ENCODE measurements at regions not wholly inside any gene's neighbourhood (a gene's known extent, or its start where the extent isn't known, plus 50 kb on each side); places are given as distances from the start of the nearest gene placed in this dataset.

DNA sequence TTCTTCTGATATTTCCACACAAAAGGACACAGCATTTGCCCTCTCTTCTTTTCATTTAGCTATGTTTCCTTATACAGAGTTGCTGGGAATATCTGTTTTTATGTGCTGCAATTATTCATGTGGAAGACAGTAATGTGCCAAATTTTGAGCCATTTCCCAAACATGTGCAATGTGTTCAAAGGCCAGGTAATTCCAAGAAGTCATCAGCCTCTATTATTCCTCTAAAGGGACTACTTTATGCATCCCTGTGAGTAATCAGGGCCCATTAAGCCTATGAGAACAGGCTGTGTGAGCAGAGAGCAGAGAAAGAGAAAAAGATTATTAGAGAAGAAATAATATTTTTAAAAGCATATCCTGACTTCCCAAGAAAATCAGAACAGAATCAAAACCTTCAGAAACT lies 107.6 kb upstream of the OSR1 start:
- no peak for DNase-seq (ENCODE audit: low read depth in 4 of 4, low spot score in 3 of 4)

DNA sequence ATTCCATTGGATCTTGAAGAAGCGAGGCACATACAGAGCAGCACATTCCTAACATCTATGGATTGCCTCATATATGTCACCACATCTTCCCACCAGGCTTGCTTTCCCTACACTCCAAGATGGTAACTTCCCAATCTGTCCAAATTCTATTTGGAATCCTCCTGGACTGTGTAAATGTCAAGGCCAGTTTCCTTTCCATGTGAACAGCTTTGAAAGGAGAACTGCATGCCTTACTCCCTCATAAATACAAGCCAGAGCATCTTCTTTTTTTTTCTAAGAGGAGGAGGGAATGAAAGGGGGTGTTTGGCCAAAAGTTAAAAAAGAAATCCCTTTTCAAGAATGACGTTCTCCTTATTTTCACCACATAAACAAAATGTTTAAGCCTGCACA lies 103.8 kb upstream of the OSR1 start:
- DNase-seq (ENCODE audit: low read depth in 4 of 4, low spot score in 3 of 4) = no peak

DNA sequence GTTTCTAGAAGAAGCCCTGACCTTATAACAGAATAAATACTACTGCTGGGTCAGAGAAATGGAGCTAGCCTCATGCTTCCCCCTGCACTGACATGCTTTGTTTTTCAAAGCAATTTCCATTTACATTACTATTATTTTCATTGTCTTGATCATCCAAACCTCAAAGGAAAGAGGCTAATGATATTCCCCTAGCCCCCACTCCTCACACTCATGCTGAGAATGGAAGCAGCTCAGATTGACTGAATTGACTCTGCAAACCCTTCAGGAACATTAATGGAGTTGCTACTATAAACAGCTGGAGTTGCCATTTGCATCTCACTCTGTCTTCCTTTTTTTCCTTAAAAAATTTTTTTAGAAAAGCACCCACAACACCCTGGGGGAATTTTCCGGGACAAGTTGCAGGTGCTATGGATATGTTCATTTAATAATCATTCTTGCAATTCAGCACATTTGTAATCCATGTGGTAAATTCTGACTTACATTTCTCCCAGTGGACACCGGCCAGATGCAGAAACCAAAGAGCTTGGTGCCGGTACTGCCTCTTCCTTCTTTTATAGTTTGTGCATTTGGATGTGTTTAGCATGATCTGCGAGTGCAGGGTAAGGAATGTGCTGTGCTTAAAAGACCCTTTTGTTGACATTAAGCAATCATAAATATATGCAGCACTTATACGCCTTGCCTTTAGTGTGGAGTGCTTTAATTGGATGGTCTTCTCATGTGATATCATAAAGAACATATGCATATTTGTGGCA lies 103.3 kb upstream of the OSR1 start:
- DNase-seq (ENCODE audit: low read depth in 4 of 4, low spot score in 3 of 4) = no peak

DNA sequence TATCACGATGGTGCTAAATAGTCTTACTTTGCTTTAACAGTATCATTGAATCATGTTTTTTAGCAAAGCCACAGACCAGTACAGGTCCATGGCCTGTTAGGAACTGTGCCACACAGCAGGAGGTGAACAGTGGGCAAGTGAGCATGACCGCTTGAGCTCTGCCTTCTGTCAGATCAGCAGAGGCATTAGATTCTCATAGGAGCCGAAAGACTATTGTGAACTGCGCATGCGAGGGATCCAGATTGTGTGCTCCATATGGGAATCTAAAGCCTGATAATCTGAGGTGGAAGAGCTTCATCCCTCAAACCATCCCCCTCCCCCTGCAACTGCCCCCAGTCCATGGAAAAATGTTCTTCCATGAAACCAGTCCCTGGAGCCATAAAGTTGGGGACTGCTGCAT lies 102.3 kb upstream of the OSR1 start:
- no peak for DNase-seq (ENCODE audit: low read depth in 4 of 4, low spot score in 3 of 4)

DNA sequence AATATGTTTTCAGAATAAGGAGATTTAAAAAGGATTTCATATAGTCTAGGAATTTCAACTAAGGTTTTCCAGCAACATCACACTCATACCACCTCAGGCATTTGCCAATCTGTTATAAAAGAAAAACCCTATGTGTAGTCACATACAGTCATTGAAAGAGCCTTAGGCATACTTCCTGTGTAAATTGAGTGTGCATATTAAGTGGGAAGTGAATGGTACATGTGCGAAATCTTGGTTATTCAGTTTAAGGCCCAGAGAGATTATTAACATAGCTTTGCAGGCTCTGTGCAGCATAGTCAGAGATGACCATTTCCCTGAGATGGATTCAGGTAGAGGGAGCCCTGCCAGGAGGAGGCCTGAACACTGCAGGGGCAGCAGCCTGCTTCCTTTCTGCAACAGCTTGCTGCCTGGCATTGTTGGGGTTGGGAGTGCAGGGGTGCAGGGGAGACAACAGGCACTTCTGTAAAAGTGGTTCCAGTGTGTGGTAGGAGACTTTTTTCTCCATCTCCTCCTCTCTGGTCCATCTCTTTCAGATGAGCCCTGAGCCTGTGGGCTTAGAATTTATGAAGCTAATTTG lies 100.1 kb upstream of the OSR1 start:
- no peak for DNase-seq (ENCODE audit: low read depth in 4 of 4, low spot score in 3 of 4)

DNA sequence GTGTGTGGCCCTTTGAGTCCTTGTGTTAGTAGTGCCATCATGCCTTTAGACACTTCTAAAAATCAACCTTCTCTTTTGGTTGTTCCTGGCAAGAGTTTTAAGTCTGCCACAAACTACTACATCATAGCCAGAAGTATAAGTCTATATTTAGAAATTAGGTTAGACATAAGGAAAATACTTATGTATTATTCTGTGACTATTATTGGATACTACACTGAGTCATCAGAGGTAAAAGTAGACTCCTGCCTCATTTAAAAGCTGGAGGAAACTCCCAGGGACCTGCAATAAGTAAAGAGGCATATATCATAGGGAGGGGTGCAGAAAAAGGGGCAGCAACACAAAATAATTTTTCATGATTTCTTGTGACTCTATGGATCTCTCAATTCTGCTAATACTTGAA lies 99.4 kb upstream of the OSR1 start:
- DNase-seq (ENCODE audit: low read depth in 4 of 4, low spot score in 3 of 4) = no peak

DNA sequence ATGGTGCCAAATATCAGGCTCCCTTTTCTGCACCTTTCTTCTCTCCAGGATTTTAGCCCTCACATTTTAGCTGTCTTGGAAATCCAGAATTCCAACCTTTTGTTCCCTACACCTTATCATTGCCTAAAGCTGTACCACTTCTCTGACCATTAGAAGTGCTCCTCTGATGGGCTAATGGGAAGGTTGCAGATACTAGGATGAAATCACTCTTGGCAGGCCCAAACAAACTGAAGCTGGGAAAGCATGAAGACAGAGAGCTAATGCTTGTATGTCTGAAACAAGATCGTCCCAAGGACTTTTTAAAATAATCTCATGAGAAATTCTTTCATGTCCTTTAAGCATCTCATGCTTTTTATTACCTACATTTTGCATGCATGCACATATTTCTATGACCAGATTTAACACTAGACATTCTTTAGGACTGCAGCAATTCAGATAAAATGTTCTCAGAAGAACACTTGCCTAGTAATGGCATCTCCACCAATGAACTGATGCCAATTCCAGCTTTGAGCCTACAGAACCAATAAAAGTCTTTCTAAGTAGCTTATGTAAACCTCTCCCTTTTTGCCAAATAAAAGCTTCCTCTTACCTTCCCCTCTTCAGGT lies 98.4 kb upstream of the OSR1 start:
- DNase-seq (ENCODE audit: low read depth in 4 of 4, low spot score in 3 of 4) = no peak

DNA sequence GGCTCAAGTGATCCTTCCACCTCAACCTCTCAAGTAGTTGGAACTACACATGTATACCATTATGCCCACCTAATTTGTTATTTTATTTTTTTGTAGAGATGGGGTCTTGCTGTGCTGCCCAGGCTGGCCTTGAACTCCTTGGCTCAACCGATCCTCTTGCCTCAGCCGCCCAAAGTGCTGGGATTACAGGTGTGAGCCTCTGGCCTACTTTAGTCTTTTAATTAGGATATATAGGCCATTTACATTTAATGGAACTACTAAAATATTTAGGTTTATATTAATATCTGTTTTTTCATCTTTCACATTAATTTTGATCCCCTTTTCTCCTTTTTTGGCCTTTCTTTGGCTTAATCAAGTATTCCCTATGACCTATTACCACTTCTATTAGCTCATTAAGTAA lies 95.7 kb upstream of the OSR1 start:
- DNase-seq (ENCODE audit: low read depth in 4 of 4, low spot score in 3 of 4) = no peak

DNA sequence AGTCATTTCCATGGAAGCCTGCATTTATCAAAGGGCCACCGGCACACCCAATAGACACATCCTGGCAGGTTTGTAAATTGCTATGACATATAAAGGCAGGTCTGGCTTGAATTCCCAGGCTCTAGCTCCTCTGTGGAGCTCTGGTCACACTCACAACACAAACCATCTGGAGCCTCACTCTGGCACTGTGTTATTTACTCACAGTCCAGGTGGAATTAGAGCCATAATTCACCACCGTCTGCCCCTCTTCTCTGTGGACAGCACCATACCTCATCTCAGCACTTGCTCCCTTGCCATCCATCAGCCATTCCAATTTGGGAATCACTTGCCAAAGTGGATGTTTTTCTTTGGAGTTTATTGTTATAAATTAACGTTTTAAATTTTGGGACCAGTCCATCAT lies 84.3 kb upstream of the OSR1 start:
- DNase-seq (ENCODE audit: low read depth in 4 of 4, low spot score in 3 of 4) = no peak

DNA sequence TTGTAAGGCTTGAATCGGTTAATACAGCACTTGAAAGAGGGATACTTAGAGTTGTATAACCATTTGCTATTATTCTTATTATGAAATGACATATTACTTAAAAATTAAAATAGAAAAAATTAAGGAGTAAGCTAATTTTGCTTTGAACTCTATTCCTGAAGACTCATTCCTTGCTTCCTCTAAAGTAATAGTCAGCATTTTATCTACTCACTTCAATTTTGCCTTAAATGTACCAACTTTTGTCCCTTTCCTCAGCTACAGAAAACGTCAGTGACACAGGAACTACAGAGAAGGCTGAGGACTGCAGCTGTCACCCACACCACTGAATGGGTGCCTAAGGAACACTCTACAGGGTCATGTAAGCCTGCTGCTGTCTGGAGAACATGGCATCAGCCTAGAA lies 80.7 kb upstream of the OSR1 start:
- DNase-seq (ENCODE audit: low read depth in 4 of 4, low spot score in 3 of 4) = no peak

DNA sequence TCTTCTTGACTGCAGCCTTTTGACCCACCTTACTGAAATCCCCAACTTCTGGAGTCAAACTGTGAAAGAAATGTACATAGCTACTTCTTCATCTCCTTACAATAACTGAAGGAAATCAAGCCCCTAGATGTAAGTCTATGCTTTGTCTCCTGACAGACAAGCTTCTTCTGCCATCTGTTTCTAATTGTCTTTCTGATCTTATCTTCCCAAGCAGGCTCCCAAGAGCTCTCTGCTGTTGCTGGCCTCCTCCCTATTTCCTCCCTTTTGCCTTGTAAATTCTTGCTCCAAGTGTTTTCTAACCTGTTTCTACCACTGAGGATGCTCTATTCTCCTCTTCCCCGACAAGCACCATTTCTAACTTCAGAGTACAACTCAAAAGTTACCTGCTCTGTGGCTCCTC lies 77.4 kb upstream of the OSR1 start:
- DNase-seq (ENCODE audit: low read depth in 4 of 4, low spot score in 3 of 4) = no peak

DNA sequence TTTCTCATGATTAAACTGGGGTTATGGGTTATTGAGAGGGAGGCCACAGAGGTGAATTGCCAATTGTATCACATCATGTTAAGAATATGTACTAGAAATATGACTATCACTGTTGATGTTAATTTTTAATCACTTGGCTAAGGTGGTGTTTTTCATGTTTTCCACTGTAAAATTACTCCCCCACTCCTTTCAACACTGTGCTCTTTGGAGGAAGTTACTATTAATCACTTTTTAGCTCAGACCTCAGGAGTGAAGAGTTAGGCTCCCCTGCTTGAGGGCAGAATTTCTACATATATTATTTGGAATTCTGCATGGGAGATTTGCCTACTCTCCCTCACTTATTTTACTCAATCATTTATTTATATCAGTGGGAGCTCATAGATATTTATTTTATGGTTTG lies 76.0 kb upstream of the OSR1 start:
- no peak for DNase-seq (ENCODE audit: low read depth in 4 of 4, low spot score in 3 of 4)

DNA sequence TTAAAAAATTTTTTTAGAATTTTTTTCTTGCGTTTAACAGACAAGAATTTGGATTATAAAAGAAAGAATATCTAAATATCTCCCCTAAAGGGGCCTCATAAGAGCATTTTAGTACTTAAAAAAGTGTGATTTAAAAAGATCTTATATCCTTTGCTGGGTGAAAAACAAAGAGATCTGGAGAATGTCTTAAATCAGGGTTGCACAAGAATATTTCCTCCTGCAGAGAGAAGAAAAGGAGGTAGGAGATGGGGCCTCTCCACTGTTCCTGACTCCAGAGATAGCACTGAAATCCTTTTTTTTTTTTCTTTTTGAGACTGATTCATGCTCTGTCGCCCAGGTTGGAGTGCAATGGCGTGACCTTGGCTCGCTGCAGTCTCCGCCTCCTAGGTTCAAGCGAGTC lies 68.5 kb upstream of the OSR1 start:
- no peak for DNase-seq (ENCODE audit: low read depth in 4 of 4, low spot score in 3 of 4)

DNA sequence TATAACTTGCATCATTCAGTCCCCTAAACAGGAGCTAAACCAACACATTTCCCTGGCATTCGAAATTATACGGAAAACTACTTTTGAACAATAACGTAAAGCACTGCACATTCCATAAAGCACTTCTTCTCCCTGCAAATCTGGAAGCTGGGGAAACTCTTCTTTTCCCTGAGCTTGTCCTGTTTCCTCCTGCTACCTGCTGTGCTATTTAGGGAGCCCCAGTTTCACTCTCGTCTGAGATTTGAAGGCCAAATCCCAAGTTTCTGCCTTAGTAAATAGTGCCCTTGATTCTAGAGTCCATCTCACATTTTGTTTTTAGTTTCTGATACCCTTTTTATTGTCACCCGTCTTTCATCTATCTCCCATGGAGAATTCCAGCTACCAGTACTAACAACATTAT lies 67.7 kb upstream of the OSR1 start:
- DNase-seq (ENCODE audit: low read depth in 4 of 4, low spot score in 3 of 4) = no peak

DNA sequence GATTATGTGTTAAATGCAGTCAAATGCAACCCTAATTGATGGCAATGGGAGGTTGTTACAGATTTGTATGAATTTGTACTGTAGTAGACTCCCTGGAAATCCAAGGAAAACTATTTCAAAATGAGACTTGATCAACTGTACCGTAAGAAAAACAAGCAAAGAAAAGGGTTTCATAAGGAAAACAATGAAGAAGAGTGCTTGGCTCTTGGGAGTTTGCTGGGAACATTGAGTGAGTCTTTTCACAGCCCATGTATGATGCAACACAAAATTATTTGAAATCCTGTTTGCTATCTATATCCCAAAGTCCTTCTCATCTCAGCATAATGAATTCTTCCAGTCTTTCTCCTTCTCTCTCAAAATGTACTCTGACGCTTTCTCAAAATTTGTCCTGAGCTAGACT lies 67.0 kb upstream of the OSR1 start:
- DNase-seq (ENCODE audit: low read depth in 4 of 4, low spot score in 3 of 4) = no peak

DNA sequence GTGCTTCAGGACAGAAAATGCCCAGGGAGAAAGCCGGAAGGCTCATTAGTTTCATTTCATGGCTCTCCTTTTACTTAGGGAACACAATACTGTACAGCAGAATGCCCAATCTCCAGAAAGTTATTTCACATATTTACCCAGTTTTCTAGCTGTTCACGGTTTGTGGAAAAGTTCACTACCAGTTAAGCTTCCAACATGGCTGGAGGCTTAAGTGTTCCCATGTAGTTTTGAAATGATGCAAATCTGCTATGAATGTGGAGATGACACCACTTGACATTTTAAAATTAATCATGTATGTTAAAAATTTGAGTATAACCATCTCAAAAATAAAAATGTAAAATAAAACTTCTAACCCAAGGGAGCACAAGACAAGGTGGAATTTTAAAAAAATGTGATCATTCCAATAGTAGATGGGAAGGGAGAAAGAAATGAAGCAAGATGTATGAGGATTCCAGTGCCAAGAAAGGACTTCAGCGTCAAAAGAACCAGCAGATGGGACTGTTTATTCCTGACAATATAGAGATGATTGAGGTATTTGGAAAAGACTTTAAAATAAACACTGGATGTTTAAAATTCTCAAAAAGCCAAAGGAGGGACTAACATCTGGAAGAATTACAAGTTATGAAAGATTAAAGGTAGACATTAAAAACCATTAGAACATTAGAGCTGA lies 60.9 kb upstream of the OSR1 start:
- DNase-seq (ENCODE audit: low read depth in 4 of 4, low spot score in 3 of 4) = no peak

DNA sequence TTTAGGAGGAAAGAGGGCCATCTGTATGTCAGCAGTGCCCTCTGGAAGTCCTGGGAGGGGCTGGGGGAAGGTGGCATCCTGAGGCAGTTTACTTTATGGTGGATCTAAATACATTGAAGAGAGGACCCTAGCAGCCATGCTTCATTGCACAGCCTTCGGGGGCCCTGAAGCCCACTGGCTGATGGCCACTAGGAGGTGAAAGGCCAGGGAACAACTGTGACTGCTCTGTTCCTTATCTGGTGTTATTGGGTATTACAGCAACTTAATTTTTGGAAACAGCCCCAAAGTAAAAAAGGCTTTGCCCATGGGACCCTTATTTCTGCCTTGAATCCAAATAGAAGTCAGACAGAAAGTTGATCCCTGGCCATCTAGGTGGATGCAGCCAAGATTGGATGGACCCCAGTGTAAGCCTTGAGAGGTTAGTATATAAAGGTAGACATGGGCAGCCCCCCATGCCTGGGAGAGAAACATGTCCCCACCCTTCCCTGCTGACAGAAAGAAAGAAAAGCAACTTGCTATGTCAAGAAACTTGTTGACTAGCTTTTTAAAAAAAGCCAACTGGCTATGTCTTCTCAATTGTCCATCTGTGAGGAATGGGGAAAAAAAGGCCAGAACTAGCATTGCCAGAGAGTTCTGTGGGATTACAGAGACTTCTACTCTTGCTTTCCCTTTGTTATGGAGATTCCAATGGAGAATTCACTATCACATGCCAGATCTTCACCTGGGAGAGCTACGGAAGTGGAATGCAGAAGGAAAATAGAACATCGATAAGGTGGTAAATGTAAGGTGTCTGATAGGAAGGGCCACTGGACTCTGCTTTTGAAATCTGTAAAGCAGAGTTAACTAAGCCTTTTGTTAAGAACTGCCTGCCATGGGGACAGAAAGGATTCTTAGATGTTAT lies 58.6 kb upstream of the OSR1 start:
- no peak for DNase-seq (ENCODE audit: low read depth in 4 of 4, low spot score in 3 of 4)

DNA sequence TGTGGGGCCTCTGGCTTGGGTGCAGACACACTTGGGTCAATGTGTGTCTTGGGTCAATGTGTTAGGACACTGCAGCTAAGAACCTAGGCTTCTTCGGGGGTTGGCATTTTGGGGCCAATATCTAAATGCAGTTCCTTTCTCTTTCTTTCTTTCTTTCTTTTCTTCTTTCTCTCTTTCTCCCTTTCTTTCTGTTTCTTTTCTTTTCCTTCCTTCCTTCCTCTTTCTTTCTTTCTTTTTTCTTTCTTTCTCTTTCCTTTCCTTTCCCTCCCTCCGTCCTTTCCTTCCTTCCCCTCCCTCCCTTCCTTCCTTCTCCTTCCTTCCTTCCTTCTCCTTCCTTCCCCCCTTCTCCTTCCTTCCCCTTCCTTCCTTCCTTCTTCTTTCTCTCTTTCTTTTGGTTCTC lies 57.7 kb upstream of the OSR1 start:
- no peak for DNase-seq (ENCODE audit: low read depth in 4 of 4, low spot score in 3 of 4)

DNA sequence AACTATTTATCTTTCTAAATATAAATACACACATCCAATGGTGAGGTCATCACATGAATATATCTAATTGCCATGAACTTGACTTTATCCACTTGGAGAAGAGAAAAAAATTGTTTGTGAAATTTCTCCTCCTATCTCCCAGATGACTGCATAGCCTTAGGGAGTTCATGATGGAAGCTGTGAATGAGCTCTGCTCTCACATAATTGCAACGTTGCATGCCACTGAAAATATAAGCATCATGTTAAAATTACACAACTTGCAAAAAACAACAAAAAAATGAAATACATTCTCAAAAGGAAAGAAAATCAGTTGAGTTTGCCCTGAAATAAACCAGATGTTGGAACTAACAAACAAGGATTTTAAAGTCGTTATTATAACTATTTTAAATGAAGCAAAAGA lies 50.6 kb upstream of the OSR1 start:
- DNase-seq (ENCODE audit: low read depth in 4 of 4, low spot score in 3 of 4) = no peak

DNA sequence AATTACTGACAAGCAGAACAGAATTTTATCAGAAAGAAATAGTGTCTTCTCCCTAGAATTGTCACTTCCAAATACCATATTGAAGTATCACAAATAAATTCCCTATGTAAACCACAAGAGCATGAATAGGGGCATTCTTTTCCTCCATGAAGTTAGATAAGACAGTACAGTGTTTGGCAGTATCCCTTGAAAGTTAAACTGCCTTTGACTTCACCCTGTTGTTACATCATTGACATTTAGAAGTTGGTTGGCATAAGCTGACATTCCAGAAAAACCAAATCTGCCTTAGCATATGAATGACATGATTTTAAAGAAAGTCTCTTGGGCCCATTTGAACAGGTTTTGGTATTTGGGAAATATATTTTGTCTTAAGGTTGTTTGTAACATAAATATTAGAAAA lies 50.2 kb upstream of the OSR1 start:
- no peak for DNase-seq (ENCODE audit: low read depth in 4 of 4, low spot score in 3 of 4)

Data from right renal pelvis (tissue), 4 donors.